Caco-2 (cell line): ENCODE measurements at regions not wholly inside any gene's neighbourhood (a gene's known extent, or its start where the extent isn't known, plus 50 kb on each side); places are given as distances from the start of the nearest gene placed in this dataset.

ENCODE experiments used
- BruUV-seq: library from RNA; stranded (reverse); fragments of 400-500 nt; replicated peaks from 2 replicates; lab custom pipeline; 2021; lab: Mats Ljungman, UMichigan
- CTCF ChIA-PET: fragments of 300-600 bp; sonication (Branson Sonifier 250); formaldehyde crosslinking; loops from one replicate; lab custom pipeline; 2022; ENCODE audit warnings: antibody characterized with exemption; lab: Charles Lee
- POLR2A ChIA-PET: fragments of 300-600 bp; sonication (Branson Sonifier 250); formaldehyde crosslinking; loops from one replicate; lab custom pipeline; 2022; ENCODE audit warnings: antibody characterized with exemption; lab: Charles Lee
- DNase-seq, 2 experiments: peaks; one replicate each; pipeline versions ENCODE4 v3.0.0 to v3.0.0-alpha.2; 2020 to 2022
- H3K27me3 ChIP-seq: replicated peaks from 2 replicates; pipeline ENCODE4 v1.6.0; 2011; ENCODE audit warnings: low read length; ENCODE audit not compliant: control insufficient read depth, insufficient read depth
- H3K36me3 ChIP-seq: 2 replicates; pipeline ENCODE4 v1.5.1; 2011; ENCODE audit warnings: low read length; ENCODE audit not compliant: control insufficient read depth, insufficient read depth
- H3K4me1 ChIP-seq: fragments of 250-450 bp; sonication (Bioruptor Pico); 2 replicates; pipeline ENCODE4 v1.5.1; 2020; ENCODE audit warnings: mild to moderate bottlenecking
- H3K4me3 ChIP-seq: 2 replicates; pipeline ENCODE4 v1.5.1; 2011; ENCODE audit warnings: low read depth, mild to moderate bottlenecking, control low read depth, low read length
- H3K9me3 ChIP-seq: fragments of 250-450 bp; sonication (Bioruptor Pico); 2 replicates; pipeline ENCODE4 v1.5.1; 2020; ENCODE audit warnings: mild to moderate bottlenecking, moderate library complexity
- H3K27ac Mint-ChIP-seq: one replicate; pipeline ENCODE4 v1.8.0; 2022; ENCODE audit warnings: mixed read lengths; ENCODE audit not compliant: unreplicated experiment
- H3K27me3 Mint-ChIP-seq: one replicate; pipeline ENCODE4 v1.8.0; 2022; ENCODE audit warnings: mixed read lengths; ENCODE audit not compliant: insufficient read depth, unreplicated experiment
- H3K36me3 Mint-ChIP-seq: one replicate; pipeline ENCODE4 v1.8.0; 2022; ENCODE audit warnings: mild to moderate bottlenecking, mixed read lengths; ENCODE audit not compliant: insufficient read depth, unreplicated experiment
- H3K4me1 Mint-ChIP-seq: one replicate; pipeline ENCODE4 v1.8.0; 2022; ENCODE audit warnings: low read depth, mixed read lengths; ENCODE audit not compliant: unreplicated experiment
- H3K4me3 Mint-ChIP-seq: one replicate; pipeline ENCODE4 v1.8.0; 2022; ENCODE audit warnings: mild to moderate bottlenecking, moderate library complexity, mixed read lengths; ENCODE audit not compliant: unreplicated experiment
- H3K9me3 Mint-ChIP-seq: one replicate; pipeline ENCODE4 v1.8.0; 2022; ENCODE audit warnings: mixed read lengths; ENCODE audit not compliant: unreplicated experiment
- CTCF ChIP-seq, 2 experiments: fragments of 200-600 bp in 1 of 2; IDR thresholded peaks; 1 replicate in 1 of 2; 2 replicates in 1 of 2; pipeline versions ENCODE4 v1.5.1 to v1.8.0; 2011 to 2022; ENCODE audit warnings: antibody characterized with exemption in 1 of 2, control low read depth in 1 of 2, inconsistent platforms in 1 of 2, low read depth in 1 of 2, low read length in 1 of 2, mild to moderate bottlenecking in 1 of 2, moderate library complexity in 1 of 2; ENCODE audit not compliant: insufficient read depth in 1 of 2, severe bottlenecking in 1 of 2, unreplicated experiment in 1 of 2
- intact Hi-C: fragments of 100-400 bp; cut with micrococcal nuclease; formaldehyde crosslinking; loops from one replicate; pipeline ENCODE4 v1.10.0; 2022; ENCODE audit not compliant: unreplicated experiment

GRCh38 chr14:29144621-29145020, 378.0 kb downstream of the FOXG1 start:
- no peaks in the 10 kb centered on the region for H3K9me3 ChIP-seq
- no peaks in the 10 kb centered on the region for H3K27me3 ChIP-seq
- BruUV-seq: no TSS peak
- Mint-ChIP-seq H3K4me3 (no peak overlapping the region), H3K4me1 (peaks cover 5% of the 10 kb centered on the region), H3K36me3 (no peaks in the 10 kb centered on the region), H3K27me3 (no peaks in the 10 kb centered on the region), H3K27ac (no peak overlapping the region), H3K9me3 (no peaks in the 10 kb centered on the region)
- intact Hi-C loops: no loop called here
- no peak overlapping the region for H3K4me3 ChIP-seq
- no peaks in the 10 kb centered on the region for H3K36me3 ChIP-seq
- POLR2A ChIA-PET: no interaction called here
- 0 out of 2 replicates have a peak, but pooled peaks cover 3% of the 10 kb centered on the region for H3K4me1 ChIP-seq
- CTCF ChIA-PET: no interaction called here
- no peak for DNase-seq
- no peak for TF ChIP-seq CTCF (IDR thresholded peaks at IDR 0.05; ENCODE audit: insufficient read depth in 1 of 2, low read depth in 1 of 2, low read length in 1 of 2, severe bottlenecking in 1 of 2, unreplicated experiment in 1 of 2)

- DNase-seq: no peak
- no TSS peak for BruUV-seq
- ChIA-PET POLR2A (no interaction called here), CTCF (no interaction called here)
- intact Hi-C loops: no loop called here
- Mint-ChIP-seq H3K36me3 (no peaks in the 10 kb centered on the region), H3K4me1 (no peaks in the 10 kb centered on the region), H3K27ac (no peak overlapping the region), H3K9me3 (peaks cover 10% of the 10 kb centered on the region), H3K27me3 (no peaks in the 10 kb centered on the region), H3K4me3 (no peak overlapping the region)
- Histone ChIP-seq H3K36me3 (no peaks in the 10 kb centered on the region), H3K27me3 (no peaks in the 10 kb centered on the region), H3K4me3 (no peak overlapping the region), H3K9me3 (no peaks in the 10 kb centered on the region), H3K4me1 (no peaks in the 10 kb centered on the region)
- no peak for TF ChIP-seq CTCF (IDR thresholded peaks at IDR 0.05; ENCODE audit: insufficient read depth in 1 of 2, low read depth in 1 of 2, low read length in 1 of 2, severe bottlenecking in 1 of 2, unreplicated experiment in 1 of 2)
These were observed 381.6 kb downstream of the FOXG1 start for GRCh38 chr14:29148221-29148620.

GRCh38 chr14:29149798-29150197, 383.2 kb downstream of the FOXG1 start:
- H3K4me1 Mint-ChIP-seq: no peaks in the 10 kb centered on the region

More at GRCh38 chr14:29149798-29150197, 383.2 kb downstream of the FOXG1 start:
- ChIA-PET CTCF (no interaction called here), POLR2A (no interaction called here)
- no peak for TF ChIP-seq CTCF (IDR thresholded peaks at IDR 0.05; ENCODE audit: insufficient read depth in 1 of 2, low read depth in 1 of 2, low read length in 1 of 2, severe bottlenecking in 1 of 2, unreplicated experiment in 1 of 2)
- intact Hi-C loops: no loop called here
- no peaks in the 10 kb centered on the region for H3K27me3 ChIP-seq
- BruUV-seq: no TSS peak
- H3K36me3 ChIP-seq: no peaks in the 10 kb centered on the region
- DNase-seq: no peak
- H3K9me3 Mint-ChIP-seq: peaks cover 10% of the 10 kb centered on the region
- no peaks in the 10 kb centered on the region for H3K9me3 ChIP-seq
- H3K27ac Mint-ChIP-seq: no peak overlapping the region
- H3K36me3 Mint-ChIP-seq: no peaks in the 10 kb centered on the region
- H3K4me3 Mint-ChIP-seq: no peak overlapping the region
- no peaks in the 10 kb centered on the region for H3K27me3 Mint-ChIP-seq
- H3K4me3 ChIP-seq: no peak overlapping the region
- no peaks in the 10 kb centered on the region for H3K4me1 ChIP-seq
